ENCODE measurements at regions not wholly inside any gene's neighbourhood (a gene's known extent, or its start where the extent isn't known, plus 50 kb on each side); places are given as distances from the start of the nearest gene placed in this dataset.

DNA sequence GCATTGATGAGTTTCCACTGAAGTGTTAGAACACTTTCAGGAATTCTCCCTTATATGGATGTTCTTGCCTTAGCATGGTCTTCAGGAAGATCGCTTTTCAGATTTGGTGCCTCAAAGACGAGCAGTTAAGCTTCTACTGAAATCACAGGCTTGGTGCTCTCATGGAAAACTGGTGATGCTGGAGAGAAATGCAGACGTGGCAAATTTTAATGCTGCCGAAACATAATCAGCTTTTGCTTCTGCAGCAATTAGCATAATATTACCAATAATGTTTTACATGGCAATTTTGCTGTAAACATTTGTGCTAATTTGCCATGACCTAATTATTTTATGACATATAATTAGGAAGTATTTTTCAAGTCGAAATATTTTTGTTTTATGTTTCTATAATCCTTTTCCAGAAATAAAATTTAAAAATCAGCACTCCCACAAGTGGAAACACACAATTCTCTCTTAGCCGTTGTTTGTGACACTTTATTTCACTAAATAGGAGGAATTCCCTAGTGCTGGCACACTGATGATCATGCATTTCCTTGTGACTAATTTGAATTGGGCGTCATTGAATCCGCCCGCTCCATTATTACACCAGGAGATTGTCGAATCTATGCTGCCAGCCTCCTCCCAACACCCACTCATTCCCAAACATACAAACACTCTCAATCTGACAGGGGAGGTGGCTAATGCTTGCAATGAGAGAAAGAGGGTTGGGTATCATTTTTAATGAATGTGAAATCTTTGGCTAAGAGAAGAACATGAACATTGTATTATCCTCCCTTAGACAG lies 506.8 kb upstream of the PPP2R3A start:
- WGBS, 2 experiments (ENCODE audit: extremely low coverage in 2 of 2, insufficient read length in 1 of 2) = no CpG with 5 or more reads among the region's 10 CpGs
- H2AK9ac ChIP-seq (replicated peaks; ENCODE audit: low read depth, low read length, poor library complexity) = no peak overlapping the region
- H2AK5ac ChIP-seq (ENCODE audit: low read depth, low read length) = no peak overlapping the region
- no peaks in the 10 kb centered on the region for H3K36me3 ChIP-seq (ENCODE audit: control insufficient read depth, insufficient read depth, low read length)
- H3K9me1 ChIP-seq (ENCODE audit: insufficient read depth, low read length) = no peaks in the 10 kb centered on the region
- no peak overlapping the region for H3K4me3 ChIP-seq (ENCODE audit: insufficient read depth, low read depth, low read length)
- H3K27ac ChIP-seq (ENCODE audit: insufficient read depth, low read length) = no peak overlapping the region
- in situ Hi-C loops (cut with MboI; ENCODE audit: low sequenced_read_pairs) (no loop called here), dilution Hi-C loops (cut with HindIII; ENCODE audit: low sequenced_read_pairs, unreplicated experiment) (no loop called here), intact Hi-C loops (cut with micrococcal nuclease) (no loop called here)
- no TSS peak for BruUV-seq (replicated peaks)
- CTCF ChIA-PET = no interaction called here
- no peak overlapping the region for H3K9ac ChIP-seq (ENCODE audit: low read depth, low read length)
- TF ChIP-seq, protein P1, sequence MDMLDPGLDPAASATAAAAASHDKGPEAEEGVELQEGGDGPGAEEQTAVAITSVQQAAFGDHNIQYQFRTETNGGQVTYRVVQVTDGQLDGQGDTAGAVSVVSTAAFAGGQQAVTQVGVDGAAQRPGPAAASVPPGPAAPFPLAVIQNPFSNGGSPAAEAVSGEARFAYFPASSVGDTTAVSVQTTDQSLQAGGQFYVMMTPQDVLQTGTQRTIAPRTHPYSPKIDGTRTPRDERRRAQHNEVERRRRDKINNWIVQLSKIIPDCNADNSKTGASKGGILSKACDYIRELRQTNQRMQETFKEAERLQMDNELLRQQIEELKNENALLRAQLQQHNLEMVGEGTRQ (IDR thresholded peaks at IDR 0.05; ENCODE audit: low read depth, low read length) = no peak
- peak; percentile 55 for TF ChIP-seq MAFK (IDR thresholded peaks at IDR 0.05; ENCODE audit: low read depth, low read length)
- no peaks in the 10 kb centered on the region for H4K20me1 ChIP-seq (ENCODE audit: insufficient read depth, low read length)
- no peak overlapping the region for H2BK20ac ChIP-seq (ENCODE audit: low read depth, low read length)
- no peaks in the 10 kb centered on the region for H3K27me3 ChIP-seq (ENCODE audit: control insufficient read depth, insufficient read depth, low read length)
- H4K8ac ChIP-seq (ENCODE audit: low read depth in 2 of 2, low read length in 2 of 2) = no peak overlapping the region
- H3K4me2 ChIP-seq (ENCODE audit: low read depth, low read length) = no peak overlapping the region
- no peak overlapping the region for H3K56ac ChIP-seq (ENCODE audit: extremely low read depth, insufficient read depth, low read length)
- POLR2A ChIA-PET (ENCODE audit: unreplicated experiment) = no interaction called here
- H3K9me3 ChIP-seq (ENCODE audit: control insufficient read depth, insufficient read depth, low read length) = peaks cover 2% of the 10 kb centered on the region; the same call in 1 of the 2 replicates
- H3K14ac ChIP-seq (replicated peaks; ENCODE audit: low read depth, low read length) = no peak overlapping the region
- DNase-seq (no peak), ATAC-seq (ENCODE audit: low read depth) (no peak)
- H3K79me1 ChIP-seq (ENCODE audit: low read depth in 1 of 2, low read length in 2 of 2) = no peaks in the 10 kb centered on the region
- no peak overlapping the region for H3K18ac ChIP-seq (ENCODE audit: low read depth, low read length)
- no peak overlapping the region for H2BK15ac ChIP-seq (ENCODE audit: low read depth, low read length)
- no peak overlapping the region for H3K4ac ChIP-seq (ENCODE audit: low read depth, low read length)
- no peak overlapping the region for H2AFZ ChIP-seq (replicated peaks; ENCODE audit: low read length, poor library complexity)
- no peak overlapping the region for H3K23ac ChIP-seq (ENCODE audit: low read depth, low read length)
- H4K91ac ChIP-seq (ENCODE audit: insufficient read depth, low read depth, low read length) = no peak overlapping the region
- H4K5ac ChIP-seq (ENCODE audit: low read depth, low read length) = no peak overlapping the region
- no peak overlapping the region for H2BK120ac ChIP-seq (ENCODE audit: low read depth, low read length)
- H2BK5ac ChIP-seq (ENCODE audit: low read depth, low read length, poor library complexity, severe bottlenecking) = no peak overlapping the region
- no peaks in the 10 kb centered on the region for H3K4me1 ChIP-seq (ENCODE audit: control insufficient read depth, insufficient read depth, low read length)
